Breast epithelium (tissue), 4 donors: ENCODE measurements at regions not wholly inside any gene's neighbourhood (a gene's known extent, or its start where the extent isn't known, plus 50 kb on each side); places are given as distances from the start of the nearest gene placed in this dataset.

ENCODE experiments used
- DNase-seq, 2 donors: peaks; one replicate each; pipeline ENCODE4 v3.0.0-alpha.2; 2019; ENCODE audit warnings: low spot score in 2 of 2
- H3K27ac ChIP-seq, 2 donors: fragments of 200-600 bp; sonication (generic) in 1 of 2; one replicate each; pipeline ENCODE4 v1.5.1; 2016 to 2019; ENCODE audit warnings: mild to moderate bottlenecking in 1 of 2
- H3K27me3 ChIP-seq, 2 donors: fragments of 200-600 bp; sonication (generic) in 1 of 2; one replicate each; pipeline versions ENCODE4 v1.5.1 to v1.6.0; 2017 to 2019; ENCODE audit warnings: control low read depth in 1 of 2, mild to moderate bottlenecking in 1 of 2
- H3K36me3 ChIP-seq: fragments of 200-600 bp; one replicate; pipeline ENCODE4 v1.5.1; 2019
- H3K4me1 ChIP-seq, 2 donors: fragments of 200-600 bp; sonication (generic); one replicate each; pipeline ENCODE4 v1.5.1; 2016 to 2019; ENCODE audit warnings: control low read depth in 1 of 2
- H3K4me3 ChIP-seq, 3 donors: fragments of 200-600 bp; sonication (generic); 1 replicate in 2 of 3; 2 replicates in 1 of 3; pipeline ENCODE4 v1.5.1; 2016 to 2019; ENCODE audit warnings: mild to moderate bottlenecking in 3 of 3, moderate library complexity in 2 of 3
- H3K9me3 ChIP-seq, 2 donors: fragments of 200-600 bp; sonication (generic) in 1 of 2; one replicate each; pipeline ENCODE4 v1.5.1; 2016 to 2019; ENCODE audit warnings: control low read depth in 1 of 2
- CTCF ChIP-seq, 3 donors: fragments of 450-650 bp; IDR thresholded peaks; one replicate each; pipeline ENCODE4 v1.5.1; 2016 to 2017; ENCODE audit warnings: antibody characterized with exemption in 3 of 3, mild to moderate bottlenecking in 3 of 3, moderate library complexity in 3 of 3
- POLR2A ChIP-seq: fragments of 450-650 bp; IDR thresholded peaks from one replicate; pipeline ENCODE4 v1.6.1; 2016; ENCODE audit warnings: antibody characterized with exemption, mild to moderate bottlenecking, moderate library complexity
- POLR2AphosphoS5 ChIP-seq, 3 donors: sonication (generic); formaldehyde crosslinking; IDR thresholded peaks; one replicate each; pipeline ENCODE4 v1.6.1; 2017; ENCODE audit warnings: antibody characterized with exemption in 3 of 3
- intact Hi-C: fragments of 100-400 bp; cut with DNase I; formaldehyde crosslinking; loops from one replicate; pipeline ENCODE4 v1.15.1; 2023; ENCODE audit warnings: low total_unique reads

DNA sequence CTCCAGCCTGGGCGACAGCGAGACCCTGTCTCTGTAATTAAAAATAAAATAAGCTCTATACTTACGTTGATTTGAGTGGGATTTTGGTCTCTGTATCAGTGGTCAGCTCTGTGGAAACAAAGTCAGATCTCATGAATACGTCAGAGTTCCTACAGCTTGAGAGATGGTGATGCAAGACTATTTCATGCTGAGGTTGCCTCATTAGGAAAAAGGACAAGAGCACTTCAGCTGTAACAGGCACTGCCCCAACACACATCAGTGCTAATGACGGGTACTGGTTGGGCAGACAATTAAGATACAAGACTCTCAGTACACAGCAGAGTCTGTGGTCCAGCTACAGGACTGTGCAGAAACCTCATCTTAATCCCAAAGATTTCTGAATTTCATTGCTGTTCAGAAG, 246.4 kb upstream of the AMIGO2 start:
- TF ChIP-seq POLR2AphosphoS5 (IDR thresholded peaks at IDR 0.05) (no peak), POLR2A (no peak), CTCF (IDR thresholded peaks at IDR 0.05) (no peak)
- Histone ChIP-seq H3K27ac (no peak overlapping the region), H3K4me1 (no peaks in the 10 kb centered on the region), H3K9me3 (no peaks in the 10 kb centered on the region), H3K4me3 (no peak overlapping the region), H3K36me3 (no peaks in the 10 kb centered on the region), H3K27me3 (no peaks in the 10 kb centered on the region)
- no peak for DNase-seq
- intact Hi-C loops, result no loop called here

DNA sequence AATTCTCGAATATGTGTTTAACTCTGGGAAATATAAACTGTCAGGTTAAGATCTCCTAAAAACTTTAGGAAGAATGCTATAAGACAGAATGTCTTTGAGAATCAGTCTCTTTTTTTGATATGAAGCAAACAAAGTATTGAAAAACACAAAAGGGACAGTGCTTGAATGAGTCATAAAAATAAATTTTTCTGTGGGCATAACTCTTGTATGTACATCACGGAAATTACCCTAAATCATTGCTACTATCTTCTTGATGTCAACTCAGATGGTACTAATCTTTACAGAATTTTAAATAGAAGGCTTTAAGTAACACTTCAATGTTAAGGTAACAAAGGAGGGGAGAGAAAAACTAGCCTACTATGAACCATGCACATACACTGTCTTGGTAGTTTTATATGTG, 244.0 kb upstream of the AMIGO2 start:
- Histone ChIP-seq H3K4me3 (no peak overlapping the region), H3K36me3 (no peaks in the 10 kb centered on the region), H3K9me3 (peaks cover 0 to 3% of the 10 kb centered on the region in 2 donors), H3K4me1 (no peaks in the 10 kb centered on the region), H3K27me3 (no peaks in the 10 kb centered on the region), H3K27ac (no peak overlapping the region)
- DNase-seq, result no peak
- intact Hi-C loops, result no loop called here
- no peak for TF ChIP-seq CTCF (IDR thresholded peaks at IDR 0.05)
- no peak for TF ChIP-seq POLR2A
- no peak for TF ChIP-seq POLR2AphosphoS5 (IDR thresholded peaks at IDR 0.05)

GRCh38 chr12:47321436-47321835, 241.7 kb upstream of the AMIGO2 start:
- Histone ChIP-seq H3K36me3 (no peaks in the 10 kb centered on the region), H3K4me3 (no peak overlapping the region), H3K4me1 (no peaks in the 10 kb centered on the region), H3K27me3 (no peaks in the 10 kb centered on the region), H3K27ac (no peak overlapping the region), H3K9me3 (peaks cover 0 to 3% of the 10 kb centered on the region in 2 donors)
- intact Hi-C loops, result no loop called here
- TF ChIP-seq CTCF (IDR thresholded peaks at IDR 0.05) (no peak), POLR2A (no peak), POLR2AphosphoS5 (IDR thresholded peaks at IDR 0.05) (no peak)
- no peak for DNase-seq

GRCh38 chr12:47319746-47320145, 240.0 kb upstream of the AMIGO2 start:
- H3K4me1 ChIP-seq, result no peaks in the 10 kb centered on the region
- H3K36me3 ChIP-seq, result no peaks in the 10 kb centered on the region
- H3K4me3 ChIP-seq, result no peak overlapping the region
- no peaks in the 10 kb centered on the region for H3K27me3 ChIP-seq
- DNase-seq, result no peak
- H3K27ac ChIP-seq, result no peak overlapping the region
- TF ChIP-seq POLR2A (no peak), CTCF (IDR thresholded peaks at IDR 0.05) (no peak), POLR2AphosphoS5 (IDR thresholded peaks at IDR 0.05) (no peak)
- H3K9me3 ChIP-seq, result peaks cover 0 to 3% of the 10 kb centered on the region in 2 donors
- intact Hi-C loops, result no loop called here

GRCh38 chr12:47318963-47319362, 239.2 kb upstream of the AMIGO2 start:
- H3K4me3 ChIP-seq, result no peak overlapping the region
- peaks cover 0 to 3% of the 10 kb centered on the region in 2 donors for H3K9me3 ChIP-seq
- no peaks in the 10 kb centered on the region for H3K4me1 ChIP-seq
- TF ChIP-seq POLR2A (no peak), CTCF (IDR thresholded peaks at IDR 0.05) (no peak), POLR2AphosphoS5 (IDR thresholded peaks at IDR 0.05) (no peak)
- intact Hi-C loops, result no loop called here
- DNase-seq, result no peak
- H3K27ac ChIP-seq, result no peak overlapping the region
- H3K27me3 ChIP-seq, result no peaks in the 10 kb centered on the region
- no peaks in the 10 kb centered on the region for H3K36me3 ChIP-seq
